CMK (cell line): ENCODE measurements at regions not wholly inside any gene's neighbourhood (a gene's known extent, or its start where the extent isn't known, plus 50 kb on each side); places are given as distances from the start of the nearest gene placed in this dataset.
"Not testable (repeated sequence)": the region's sequence is repeated elsewhere in the genome, so short reads cannot be mapped to it uniquely, and the experiment has no call there.

ENCODE experiments used
- DNase-seq: peaks from one replicate; pipeline ENCODE4 v3.0.0-alpha.2; 2010; ENCODE audit warnings: low read depth

- DNase-seq: no peak
These were observed 197.5 kb downstream of the ARL4A start for GRCh38 chr7:12884856-12885440.

GRCh38 chr7:12888717-12889116 lies 201.3 kb downstream of the ARL4A start:
- no peak for DNase-seq

- DNase-seq: no peak
These were observed 202.0 kb downstream of the ARL4A start for GRCh38 chr7:12889391-12889790.

GRCh38 chr7:12890586-12890985 lies 203.2 kb downstream of the ARL4A start:
- no peak for DNase-seq

DNA sequence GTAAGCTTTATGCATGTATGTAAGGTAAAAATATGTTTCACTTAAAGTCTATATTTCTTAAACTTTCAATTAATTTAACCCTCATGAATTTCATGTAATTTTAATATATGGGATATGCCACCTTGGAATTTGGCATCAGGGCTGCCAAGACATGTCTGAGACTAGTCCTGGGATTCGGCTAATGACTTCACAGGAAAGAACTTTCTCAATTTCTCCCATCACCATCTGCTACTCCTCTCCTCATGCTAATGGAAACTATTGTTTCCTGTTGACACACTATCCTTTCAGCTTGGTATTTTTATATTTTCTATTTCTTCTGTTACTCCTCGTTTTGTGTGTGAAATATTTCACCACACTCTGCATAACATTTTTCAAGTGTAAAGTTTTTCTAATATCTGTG lies 205.9 kb downstream of the ARL4A start:
- no peak for DNase-seq

DNA sequence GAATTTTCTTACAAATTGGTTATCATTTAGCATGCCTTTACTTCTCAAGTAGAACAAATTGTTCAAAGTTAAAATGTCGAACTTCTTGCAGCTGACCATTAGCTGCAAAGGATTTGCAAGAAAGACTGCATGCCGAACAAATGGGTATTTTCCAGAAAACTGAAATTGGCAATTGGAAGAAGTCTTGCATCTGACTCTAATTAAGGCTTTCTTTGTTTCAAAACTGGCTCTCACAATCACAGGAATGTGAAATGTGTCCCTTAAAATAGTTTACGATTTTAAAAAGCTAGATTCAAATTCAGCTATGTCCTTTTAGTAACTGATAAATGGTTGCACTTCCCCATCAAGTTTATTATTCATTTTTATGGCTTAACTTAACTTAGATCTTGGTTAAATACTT lies 207.9 kb downstream of the ARL4A start:
- DNase-seq: no peak

DNA sequence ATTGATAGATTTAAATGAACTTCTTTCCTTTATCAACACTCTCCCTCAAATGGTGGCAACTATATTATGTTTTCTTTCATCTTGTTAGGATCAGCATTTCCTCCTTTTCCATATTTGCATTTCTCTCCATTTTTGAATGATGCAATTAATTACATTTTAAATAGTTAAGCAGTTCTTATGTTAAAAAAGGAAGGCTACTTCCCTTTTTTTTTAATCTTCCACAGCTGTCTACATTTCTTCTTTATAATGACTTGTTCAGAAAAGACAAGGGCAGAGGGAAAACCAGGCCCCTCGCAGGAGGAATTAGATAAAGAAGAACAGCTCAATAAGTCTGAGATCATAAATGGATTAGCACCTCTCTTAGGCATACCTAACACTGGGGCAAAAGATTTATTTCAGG lies 208.9 kb downstream of the ARL4A start:
- no peak for DNase-seq

- DNase-seq: no peak
These were observed 210.6 kb downstream of the ARL4A start for GRCh38 chr7:12898004-12898403.

DNA sequence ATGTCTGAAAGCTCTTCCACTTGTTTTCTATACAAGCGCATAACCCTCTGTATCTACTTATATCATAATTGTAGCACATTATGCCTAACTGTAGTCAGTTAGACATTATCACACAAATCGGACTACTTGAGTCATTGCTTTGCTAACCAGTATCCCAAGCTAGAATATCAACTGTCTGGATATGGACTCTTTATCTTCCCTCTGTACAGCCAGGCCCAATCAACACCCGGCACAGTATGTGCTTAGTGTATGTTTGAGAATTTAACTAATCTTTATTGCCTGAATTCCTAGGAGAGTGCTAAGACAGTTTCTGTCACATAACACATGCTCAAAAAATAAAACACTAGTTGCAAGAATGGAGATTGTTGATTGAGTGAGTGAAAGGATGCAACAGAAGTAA lies 211.2 kb downstream of the ARL4A start:
- no peak for DNase-seq

DNA sequence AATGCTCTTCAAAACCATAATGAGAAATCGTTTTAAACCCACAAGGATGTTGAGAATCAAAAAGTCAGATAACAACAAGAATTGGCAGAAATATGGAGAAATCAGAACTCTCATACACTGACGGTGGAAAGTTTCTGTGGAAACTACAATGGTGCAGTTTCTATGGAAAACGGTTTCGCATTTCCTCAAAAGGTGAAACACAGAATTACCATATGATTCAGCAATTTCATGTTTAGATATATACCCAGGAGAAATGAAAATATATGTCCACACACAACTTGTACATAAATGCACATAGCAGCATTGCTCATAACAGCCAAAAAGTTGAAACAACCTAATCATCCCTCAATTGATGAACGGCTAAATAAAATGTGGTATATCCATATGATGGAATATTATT lies 218.2 kb downstream of the ARL4A start:
- DNase-seq: no peak

GRCh38 chr7:12907774-12908173 lies 220.3 kb downstream of the ARL4A start:
- no peak for DNase-seq

DNA sequence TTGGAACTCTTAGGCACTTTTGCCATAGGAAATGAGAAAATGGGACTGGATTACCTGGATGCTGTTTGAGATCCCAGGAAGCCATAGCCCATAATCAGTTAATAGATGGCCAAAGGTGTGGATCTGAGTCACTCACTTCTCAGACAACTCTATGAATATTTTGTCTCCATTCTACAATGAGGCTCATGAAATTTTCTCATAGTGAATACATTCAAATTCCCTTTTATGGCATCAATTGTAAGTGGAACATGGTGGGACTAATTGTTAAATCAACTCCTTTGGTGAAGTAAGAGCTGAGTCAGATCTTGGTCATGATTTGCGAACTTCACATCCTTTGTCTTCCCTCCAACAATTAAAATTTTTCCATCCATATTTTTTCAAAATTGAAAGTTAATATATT lies 222.1 kb downstream of the ARL4A start:
- DNase-seq: no peak

DNA sequence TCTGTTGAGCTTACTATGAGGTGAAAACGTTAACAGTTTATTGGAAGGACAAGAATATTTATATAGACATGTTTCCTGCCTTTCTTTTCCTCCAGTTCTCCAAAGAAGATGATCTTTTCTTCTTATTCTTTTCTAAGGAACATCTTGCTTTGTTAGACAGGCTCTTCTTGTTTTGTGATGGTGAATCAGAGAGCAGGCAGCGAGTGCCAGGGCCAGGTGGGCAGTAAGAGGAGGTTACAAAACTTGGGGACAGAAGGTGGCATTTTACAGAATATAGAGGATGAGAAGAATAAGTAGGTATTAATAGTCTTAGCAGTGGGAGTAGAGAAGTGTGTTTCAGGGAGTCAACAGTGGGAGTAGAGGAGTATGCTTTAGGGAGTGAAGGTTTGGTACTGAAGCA lies 223.6 kb downstream of the ARL4A start:
- DNase-seq: no peak

DNA sequence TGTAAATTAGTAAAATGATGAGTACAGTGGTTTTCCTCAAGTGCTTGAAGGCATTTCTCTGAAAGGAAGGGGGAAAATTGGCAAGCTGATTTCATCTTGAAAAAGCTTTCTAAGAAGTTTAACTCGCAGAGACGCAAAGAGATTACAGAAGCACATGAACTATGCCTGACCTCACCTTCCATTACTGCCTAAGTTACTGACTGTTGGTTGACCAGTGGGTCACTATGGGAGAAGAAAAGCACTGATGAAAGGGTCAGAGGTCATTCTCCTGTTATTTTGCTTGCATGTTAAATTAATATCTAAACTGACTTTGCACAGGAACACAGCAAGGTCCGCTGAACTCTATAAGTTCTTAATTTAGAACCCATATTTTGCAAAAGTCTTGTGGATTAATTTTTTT lies 225.6 kb downstream of the ARL4A start:
- DNase-seq: no peak

DNA sequence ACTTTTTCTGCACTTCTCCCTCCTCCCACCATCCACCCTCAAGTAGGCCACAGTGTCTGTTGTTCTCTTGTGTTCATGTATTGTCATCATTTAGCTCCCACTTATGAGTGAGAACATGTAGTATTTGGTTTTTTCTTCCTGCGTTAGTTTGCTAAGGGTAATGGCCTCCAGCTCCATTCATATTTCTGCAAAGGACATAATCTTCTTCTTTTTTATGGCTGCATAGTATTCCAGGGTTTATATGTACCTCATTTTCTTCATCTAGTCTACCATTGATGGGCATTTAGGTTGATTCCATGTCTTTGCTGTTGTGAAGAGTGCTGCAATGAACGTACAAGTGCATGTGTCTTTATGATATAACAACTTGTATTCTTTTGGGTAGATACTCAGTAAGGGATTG lies 230.4 kb downstream of the ARL4A start:
- DNase-seq: no peak

- DNase-seq: no peak
These were observed 234.4 kb downstream of the ARL4A start for GRCh38 chr7:12921751-12922345.

GRCh38 chr7:12923971-12924370 lies 236.5 kb downstream of the ARL4A start:
- DNase-seq: no peak

GRCh38 chr7:12926206-12926605 lies 238.8 kb downstream of the ARL4A start:
- DNase-seq: no peak

DNA sequence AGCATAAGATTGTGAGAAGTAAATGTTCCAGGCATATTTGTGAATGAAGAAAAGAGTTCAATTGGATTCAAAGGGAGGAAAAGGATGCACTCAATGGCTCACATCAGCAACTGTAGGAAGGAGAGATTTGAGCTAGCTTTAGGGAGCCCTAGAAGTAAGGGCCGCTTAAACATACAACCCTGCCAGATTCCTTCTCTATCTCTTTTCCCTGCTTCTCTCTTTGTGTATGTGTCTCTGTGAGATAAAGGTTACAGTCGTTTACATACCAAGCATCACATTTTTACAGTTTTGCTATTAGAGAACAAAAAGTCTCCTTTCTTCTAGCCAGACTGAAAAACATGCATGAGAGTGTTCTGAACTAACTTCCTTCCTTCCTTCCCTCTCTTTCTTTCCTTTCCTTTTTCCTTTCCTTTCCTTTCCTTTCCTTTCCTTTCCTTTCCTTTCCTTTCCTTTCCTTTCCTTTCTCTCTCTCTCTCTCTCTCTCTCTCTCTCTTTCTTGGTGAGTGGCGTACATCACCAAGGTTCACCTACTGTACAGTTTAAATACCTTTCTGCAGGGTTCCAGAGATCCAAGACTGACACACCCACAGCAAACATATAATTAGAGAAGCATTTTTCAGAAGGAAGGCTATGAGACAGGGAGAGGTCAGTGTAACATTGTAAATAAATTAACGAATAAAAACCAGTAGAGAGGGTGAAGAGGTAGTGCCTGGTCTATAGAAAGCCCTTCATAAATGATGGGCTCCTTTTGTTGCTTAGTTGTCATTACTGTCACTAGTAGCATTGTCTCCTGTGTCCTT lies 240.4 kb downstream of the ARL4A start:
- DNase-seq: peak; percentile 30

GRCh38 chr7:12929476-12930140 lies 242.2 kb downstream of the ARL4A start:
- DNase-seq: no peak

DNA sequence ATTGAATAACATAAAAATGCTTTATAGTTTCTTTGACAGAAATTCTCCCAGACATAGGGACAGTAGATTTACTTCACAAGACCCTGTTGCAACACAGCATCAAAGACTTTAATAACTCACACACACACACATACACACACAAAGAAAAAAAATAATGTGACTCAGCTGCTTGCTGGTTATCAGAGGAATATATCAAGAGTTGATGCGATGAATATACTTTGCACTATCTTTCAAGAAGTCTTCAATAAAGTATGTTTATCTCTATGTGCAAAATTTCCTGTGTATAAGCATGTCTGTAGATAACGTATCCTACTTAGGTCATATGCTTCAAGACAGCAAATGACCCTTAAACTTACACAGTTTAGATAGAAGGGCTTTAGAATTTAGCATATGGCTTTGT lies 243.1 kb downstream of the ARL4A start:
- peak; percentile 44 for DNase-seq

- DNase-seq: not testable (repeated sequence)
These were observed 244.0 kb downstream of the ARL4A start for GRCh38 chr7:12931465-12931864.

- no peak for DNase-seq
These were observed 252.3 kb downstream of the ARL4A start for GRCh38 chr7:12939694-12940093.
